Hematopoietic multipotent progenitor cell (in vitro differentiated cells): ENCODE measurements at regions not wholly inside any gene's neighbourhood (a gene's known extent, or its start where the extent isn't known, plus 50 kb on each side); places are given as distances from the start of the nearest gene placed in this dataset.

Source experiments
- DNase-seq, 3 donors: peaks; one replicate each; pipeline ENCODE4 v3.0.0-alpha.2; 2011 to 2015; ENCODE audit warnings: low read depth in 2 of 3, low spot score in 2 of 3

- no peak for DNase-seq
Measured at GRCh38 chr20:21002486-21002885, 103.7 kb downstream of the LINC00237 start.

- no peak for DNase-seq
Measured at GRCh38 chr20:20993372-20993771, 112.8 kb downstream of the LINC00237 start.

GRCh38 chr20:20992686-20993360, 113.3 kb downstream of the LINC00237 start:
- no peak for DNase-seq

- DNase-seq: no peak
Measured at GRCh38 chr20:20992277-20992676, 113.9 kb downstream of the LINC00237 start.

- no peak for DNase-seq
Measured at GRCh38 chr20:20989081-20989480, 117.1 kb downstream of the LINC00237 start.

- no peak for DNase-seq
Measured at GRCh38 chr20:20979934-20980333, 126.2 kb downstream of the LINC00237 start.

- no peak for DNase-seq
Measured at GRCh38 chr20:20977786-20978185, 128.4 kb downstream of the LINC00237 start.

GRCh38 chr20:20972490-20972889, 133.7 kb downstream of the LINC00237 start:
- DNase-seq: no peak

- no peak for DNase-seq
Measured at GRCh38 chr20:20971810-20972209, 134.3 kb downstream of the LINC00237 start.

- DNase-seq: no peak
Measured at GRCh38 chr20:20970841-20971240, 135.3 kb downstream of the LINC00237 start.

- no peak for DNase-seq
Measured at GRCh38 chr20:20969701-20970280, 136.4 kb downstream of the LINC00237 start.

GRCh38 chr20:20967564-20968184, 138.5 kb downstream of the LINC00237 start:
- no peak for DNase-seq

GRCh38 chr20:20966171-20966570, 140.0 kb downstream of the LINC00237 start:
- DNase-seq: no peak

GRCh38 chr20:20959031-20959755, 147.0 kb downstream of the LINC00237 start:
- DNase-seq: no peak

GRCh38 chr20:20956513-20956931, 149.6 kb downstream of the LINC00237 start:
- DNase-seq: no peak

GRCh38 chr20:20955892-20956291, 150.3 kb downstream of the LINC00237 start:
- no peak for DNase-seq

- DNase-seq: no peak
Measured at GRCh38 chr20:20953738-20954618, 152.2 kb downstream of the LINC00237 start.

- DNase-seq: no peak
Measured at GRCh38 chr20:20950620-20951019, 155.5 kb downstream of the LINC00237 start.

GRCh38 chr20:20946122-20946759, 159.9 kb downstream of the LINC00237 start:
- DNase-seq: peak in 2 of 3 donors; percentile 29 to 48

GRCh38 chr20:20941468-20941889, 164.7 kb downstream of the LINC00237 start:
- no peak for DNase-seq
